Stimulated activated CD4-positive, alpha-beta T cell treated with anti-CD3 and anti-CD28 coated beads, Interleukin-2, amount 100 ng/mL, for 48 hours (primary cell): ENCODE measurements at regions not wholly inside any gene's neighbourhood (a gene's known extent, or its start where the extent isn't known, plus 50 kb on each side); places are given as distances from the start of the nearest gene placed in this dataset.

Experiments used
- DNase-seq, 2 donors: peaks; one replicate each; pipeline ENCODE4 v3.0.0-alpha.2; 2020

DNA sequence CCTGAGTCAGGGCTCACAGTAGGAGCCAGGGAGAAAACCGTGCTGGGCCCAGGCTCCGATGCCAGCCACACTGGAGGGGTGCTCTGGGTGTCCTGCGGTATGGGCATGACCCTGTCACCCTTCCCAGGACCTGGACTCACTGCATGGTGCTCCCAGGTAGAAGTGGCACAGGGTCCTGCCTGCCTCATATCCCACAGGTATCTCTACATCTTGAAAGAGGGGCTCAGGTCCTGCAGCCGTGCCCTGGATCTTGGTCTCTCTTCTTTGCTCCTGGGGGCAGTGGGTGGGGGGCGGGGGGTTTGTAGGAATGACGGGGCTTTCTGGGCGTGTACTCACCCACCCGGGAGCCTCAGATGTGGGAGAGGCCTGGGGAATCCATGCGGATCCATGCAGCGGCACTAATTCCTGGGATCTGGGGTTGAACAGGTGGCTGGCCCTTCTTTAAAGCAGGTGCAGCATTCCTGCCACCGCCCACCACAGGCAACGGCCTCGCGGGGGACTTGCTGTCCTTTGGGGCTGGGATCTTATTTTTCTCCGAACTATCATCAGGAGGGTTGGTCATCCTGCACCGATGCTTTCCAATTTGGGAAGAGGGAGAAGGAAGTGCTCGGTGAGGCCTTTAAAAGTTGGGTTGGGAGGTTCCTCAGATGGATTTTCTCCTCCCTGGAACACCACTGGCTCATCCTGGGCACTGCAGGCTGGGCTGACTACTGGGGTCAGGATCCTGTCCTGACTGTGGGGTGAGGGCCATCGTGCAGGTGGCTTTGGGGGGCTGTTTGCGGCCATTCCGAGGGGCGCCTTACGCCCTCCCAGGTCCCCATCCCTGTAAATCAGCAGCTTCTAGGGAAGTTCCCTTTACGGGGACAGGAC lies 886.4 kb downstream of the BRD1 start:
- no peak for DNase-seq

GRCh38 chr22:48940266-48941032 lies 887.2 kb downstream of the BRD1 start:
- no peak for DNase-seq

GRCh38 chr22:48939441-48940265 lies 888.0 kb downstream of the BRD1 start:
- no peak for DNase-seq

- DNase-seq: no peak
Observed at GRCh38 chr22:48938741-48939140, 888.9 kb downstream of the BRD1 start.

DNA sequence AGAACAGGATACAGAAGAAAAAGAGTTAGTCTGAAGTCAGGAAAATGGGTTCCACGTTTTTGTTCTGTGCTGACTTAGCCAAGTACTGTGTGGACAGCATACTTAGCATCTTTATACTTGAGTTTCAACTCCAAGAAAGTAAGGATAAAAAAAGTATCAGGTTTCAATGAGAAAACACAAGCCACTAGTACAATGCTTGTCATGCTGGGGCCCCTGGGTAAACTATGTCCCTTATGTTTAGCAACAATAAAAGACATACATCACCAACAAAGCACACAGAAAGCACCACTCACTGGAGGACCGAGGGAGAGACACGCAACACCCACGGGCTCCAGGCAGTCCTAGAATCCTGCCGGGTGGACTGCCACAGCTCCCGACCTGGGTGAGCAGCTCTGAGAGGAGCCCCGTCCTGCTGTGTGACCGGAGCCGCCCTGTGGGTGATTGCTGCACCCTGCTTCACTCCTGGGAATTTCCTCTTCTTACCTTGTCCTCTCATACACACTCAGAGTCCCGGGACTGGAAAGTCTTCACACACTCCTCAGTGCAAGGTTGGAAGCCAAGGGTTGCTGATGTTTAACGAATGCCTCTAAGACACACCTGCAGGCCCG lies 890.5 kb downstream of the BRD1 start:
- no peak for DNase-seq

DNA sequence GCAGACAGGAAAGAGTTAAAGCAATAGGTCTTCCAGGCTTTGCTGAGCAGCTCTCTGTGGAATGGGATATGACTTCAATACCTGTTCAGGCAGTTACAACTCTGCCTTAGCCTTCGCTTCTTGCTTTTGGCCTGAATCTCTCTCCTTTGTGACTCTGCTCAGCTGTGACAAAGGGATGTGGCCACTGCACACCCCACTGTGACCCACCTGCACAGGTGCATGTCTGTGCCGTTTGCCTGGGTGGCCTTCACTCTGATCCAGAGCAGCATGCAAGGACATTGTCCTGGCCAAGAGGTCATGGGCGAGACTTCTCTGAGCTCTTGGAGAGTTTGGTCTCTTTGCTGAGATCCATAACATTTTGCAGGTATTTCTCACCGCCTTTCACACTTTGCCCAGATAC lies 891.3 kb downstream of the BRD1 start:
- no peak for DNase-seq

- no peak for DNase-seq
Observed at GRCh38 chr22:48934446-48934845, 893.2 kb downstream of the BRD1 start.

- DNase-seq: no peak
Observed at GRCh38 chr22:48931452-48931851, 896.2 kb downstream of the BRD1 start.

DNA sequence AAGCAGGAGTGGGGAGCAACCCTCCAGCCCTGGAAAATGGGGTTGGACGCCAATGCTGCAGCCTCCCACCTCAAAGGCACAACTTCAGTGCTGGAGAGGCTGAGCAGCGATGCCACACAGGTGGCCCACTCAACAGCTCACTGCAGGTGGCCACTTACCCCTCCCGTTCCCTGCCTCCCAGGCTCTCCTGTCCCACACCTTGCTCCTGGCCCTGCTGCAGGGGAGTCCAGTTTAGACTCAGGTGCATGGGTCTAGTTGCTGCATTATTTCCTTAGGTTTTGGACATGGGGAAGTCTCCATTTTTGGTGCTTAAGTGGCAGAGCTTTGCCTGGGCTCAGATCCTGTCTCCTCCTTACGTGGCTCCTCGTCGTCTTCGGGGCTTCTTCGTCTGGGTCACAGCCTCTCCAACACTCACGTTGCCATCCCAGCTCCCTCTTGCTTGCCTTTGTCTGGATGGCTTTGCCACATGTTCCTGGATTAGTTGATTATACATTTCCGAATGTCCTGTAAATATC lies 898.3 kb downstream of the BRD1 start:
- DNase-seq: no peak

DNA sequence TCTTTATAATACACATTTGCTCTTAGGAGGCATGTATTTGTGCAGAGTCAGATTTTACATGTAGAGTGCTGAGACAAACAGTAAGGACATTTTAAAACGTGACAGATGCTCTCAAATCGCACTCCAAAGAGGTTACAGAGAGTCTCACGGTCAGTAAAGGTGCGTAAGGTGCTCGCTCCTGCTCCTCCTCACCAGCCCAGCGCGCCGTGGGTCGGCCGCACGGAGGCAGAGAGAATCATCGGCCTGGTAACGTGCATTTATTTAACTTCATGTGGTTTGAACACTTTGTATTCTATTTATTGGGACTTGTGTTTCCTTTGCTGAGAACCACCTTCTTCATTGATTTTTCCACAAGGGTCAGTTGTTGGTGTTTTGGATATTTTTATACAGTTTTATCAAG lies 900.1 kb downstream of the BRD1 start:
- no peak for DNase-seq

DNA sequence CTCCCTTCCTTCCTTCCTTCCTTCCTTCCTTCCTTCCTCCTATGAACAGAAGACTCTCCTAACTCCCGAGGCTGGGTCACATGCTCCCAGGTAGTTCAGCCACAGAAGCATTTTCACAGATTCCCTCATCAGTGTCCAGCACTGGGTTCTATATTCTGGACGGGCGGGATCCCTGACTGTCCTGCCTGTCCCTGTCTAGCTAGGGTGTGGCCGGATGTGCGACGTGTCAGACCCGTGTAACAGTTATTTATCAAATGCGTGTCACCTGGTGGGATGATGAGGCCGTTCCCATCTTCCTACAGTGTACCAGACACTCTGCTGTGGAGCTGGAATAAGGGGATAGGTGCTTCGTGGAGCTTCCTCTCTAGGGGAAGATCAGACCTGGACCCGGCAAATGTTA lies 901.0 kb downstream of the BRD1 start:
- DNase-seq: no peak

DNA sequence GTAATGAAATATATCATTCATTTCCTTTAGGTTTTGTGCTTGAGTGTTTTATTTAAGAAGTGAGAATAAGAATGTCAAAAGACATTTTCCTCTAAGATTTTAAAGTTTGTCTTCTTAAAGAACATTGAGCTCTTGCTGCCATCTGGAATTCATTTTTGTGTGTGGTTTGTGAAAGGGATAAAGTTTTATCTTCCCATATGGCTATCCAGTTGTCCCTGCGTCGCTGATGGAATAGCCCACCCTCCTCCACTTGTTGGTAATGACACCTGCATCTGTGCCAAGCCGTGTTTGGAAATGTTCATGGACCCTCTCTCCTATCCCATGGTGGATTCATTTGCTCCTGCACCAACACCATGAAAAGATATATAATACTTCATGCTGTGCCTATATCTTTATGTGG lies 901.5 kb downstream of the BRD1 start:
- no peak for DNase-seq

DNA sequence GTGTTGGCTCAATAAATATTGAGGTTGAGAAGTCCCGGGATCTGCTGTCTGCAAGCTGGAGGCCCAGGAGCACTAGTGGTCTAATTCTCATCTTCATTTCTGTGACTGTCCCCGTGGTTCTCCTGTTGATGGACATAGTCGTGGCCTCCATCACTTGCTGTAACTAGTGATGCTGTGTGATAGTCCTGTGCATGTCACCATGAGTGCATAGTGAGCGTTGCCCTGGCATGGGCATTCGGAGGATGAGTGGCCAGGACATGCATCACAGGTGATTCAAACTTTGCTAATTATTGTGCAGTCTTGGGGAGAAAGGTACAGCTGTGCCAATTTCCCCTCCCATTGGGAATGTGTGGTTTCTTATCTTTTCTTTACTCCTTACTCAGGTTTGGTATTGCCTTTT lies 902.2 kb downstream of the BRD1 start:
- no peak for DNase-seq

DNA sequence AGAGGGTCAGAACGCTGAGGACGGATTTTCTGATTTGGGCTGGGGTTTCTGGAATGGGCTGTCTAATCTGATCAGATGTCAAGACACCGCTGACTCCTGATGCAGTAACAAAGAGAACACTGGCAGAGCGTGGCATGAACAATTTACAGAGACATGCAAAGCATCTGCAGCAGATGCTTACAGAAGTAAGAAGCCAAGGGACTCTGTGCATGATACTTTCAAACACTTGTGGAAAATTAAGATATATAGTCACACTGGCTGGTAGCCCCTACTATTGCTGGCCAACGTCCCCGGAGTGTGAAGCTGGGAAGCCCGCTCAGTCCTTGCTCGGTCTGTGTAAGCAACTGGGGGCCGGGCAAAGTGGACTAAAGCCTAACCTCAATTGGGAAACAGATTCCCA lies 903.7 kb downstream of the BRD1 start:
- DNase-seq: no peak

GRCh38 chr22:48923165-48923865 lies 904.4 kb downstream of the BRD1 start:
- DNase-seq: no peak

DNA sequence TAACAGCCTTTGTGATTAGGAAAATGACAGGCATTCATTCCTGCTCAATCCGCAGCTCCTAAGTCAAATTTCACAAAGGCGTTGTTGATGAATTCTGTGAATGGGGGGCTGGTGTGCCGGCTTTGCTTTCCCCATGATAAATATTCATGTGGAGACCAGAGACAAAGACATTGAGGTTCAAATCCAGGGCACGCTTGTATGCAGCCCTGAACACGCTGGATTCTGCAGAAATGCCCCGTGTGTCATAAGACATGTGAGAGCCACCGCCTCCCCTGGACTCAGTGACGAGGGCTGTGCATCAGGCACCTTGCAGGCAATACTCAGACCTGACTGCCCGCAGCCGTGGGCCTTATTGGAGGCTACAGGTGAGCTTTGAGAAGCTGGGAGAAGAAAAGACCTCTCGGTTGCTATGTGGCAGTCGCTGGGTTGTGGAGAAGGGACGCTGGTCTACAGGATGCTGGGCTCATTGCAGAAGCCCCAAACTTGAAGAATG lies 906.2 kb downstream of the BRD1 start:
- DNase-seq: no peak

DNA sequence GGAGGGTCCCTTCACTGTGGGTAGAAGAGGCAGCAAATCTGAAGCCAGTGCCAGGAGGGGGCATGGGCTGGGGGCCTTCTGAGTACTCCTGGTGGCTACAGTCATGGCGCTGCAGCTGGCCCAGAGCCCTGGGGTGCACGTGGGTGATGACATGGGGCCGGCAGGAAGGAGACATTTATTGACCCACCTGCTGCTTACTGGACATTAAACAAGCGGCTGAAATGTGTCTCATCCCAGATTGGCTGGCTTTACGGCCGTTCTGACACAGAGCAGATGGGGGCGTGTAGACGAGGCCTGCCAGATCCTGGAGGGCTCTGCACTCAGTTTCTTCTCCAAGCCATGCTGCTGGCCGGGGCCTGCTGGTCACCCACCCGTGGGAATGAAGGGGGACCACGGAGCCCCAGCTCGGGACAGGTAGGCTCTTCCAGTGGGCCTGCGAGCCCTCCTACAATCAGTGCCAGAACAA lies 906.9 kb downstream of the BRD1 start:
- DNase-seq: no peak

DNA sequence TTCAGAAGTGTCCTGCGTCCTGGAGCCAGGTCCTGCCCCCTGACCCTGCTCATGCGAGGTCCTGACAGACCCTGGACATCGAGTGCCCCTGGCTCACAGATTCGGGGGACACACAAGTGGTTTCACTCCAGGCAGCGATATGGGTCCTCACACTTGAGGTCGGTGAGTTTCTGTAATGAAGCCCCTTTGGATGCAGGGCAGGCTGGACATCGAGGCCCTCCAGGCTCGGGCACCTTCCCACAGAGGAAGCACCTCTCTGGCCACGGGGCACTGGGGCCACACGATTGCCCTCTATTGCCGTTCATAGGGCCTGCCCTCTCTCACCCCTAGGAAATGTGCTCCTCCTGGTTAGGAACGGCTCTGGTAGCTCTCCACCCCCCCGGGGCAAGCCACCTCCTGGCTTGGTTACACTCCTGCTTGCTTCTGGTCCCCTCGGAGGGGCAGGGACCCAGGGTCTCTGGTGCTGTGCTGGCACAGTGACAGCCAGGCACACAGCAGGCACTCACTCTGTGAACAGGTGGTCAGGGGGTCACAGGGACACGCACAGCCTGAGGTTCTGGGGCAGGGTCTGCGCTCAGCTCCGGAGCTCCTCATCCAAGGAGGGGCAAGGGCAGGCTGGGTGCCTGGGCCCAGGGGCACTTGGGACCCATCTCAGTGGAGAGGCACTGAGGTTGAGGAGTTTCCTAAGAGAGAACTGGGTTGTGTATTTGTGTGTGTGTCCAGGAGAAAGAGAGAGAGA lies 907.7 kb downstream of the BRD1 start:
- DNase-seq: no peak

DNA sequence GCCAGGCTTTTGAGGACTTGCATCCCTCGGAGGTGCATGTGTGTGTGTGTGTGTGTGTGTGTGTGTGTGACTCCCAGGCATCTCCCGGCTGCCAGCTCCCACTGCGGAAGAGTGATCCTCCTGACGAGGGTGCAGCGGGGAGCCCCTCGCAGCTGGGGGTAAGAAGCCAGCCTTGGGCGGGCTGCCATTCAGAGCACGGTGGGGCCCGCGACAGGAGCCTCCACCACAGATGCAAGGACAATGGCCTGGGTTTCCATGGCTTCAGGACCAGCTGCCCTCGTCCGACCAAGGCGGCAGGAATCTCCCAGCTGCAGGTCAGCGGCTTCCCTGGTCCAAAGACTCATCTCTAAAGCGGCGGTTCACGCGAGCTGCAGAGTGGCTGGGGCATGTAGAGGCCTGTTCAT lies 908.5 kb downstream of the BRD1 start:
- DNase-seq: no peak

DNA sequence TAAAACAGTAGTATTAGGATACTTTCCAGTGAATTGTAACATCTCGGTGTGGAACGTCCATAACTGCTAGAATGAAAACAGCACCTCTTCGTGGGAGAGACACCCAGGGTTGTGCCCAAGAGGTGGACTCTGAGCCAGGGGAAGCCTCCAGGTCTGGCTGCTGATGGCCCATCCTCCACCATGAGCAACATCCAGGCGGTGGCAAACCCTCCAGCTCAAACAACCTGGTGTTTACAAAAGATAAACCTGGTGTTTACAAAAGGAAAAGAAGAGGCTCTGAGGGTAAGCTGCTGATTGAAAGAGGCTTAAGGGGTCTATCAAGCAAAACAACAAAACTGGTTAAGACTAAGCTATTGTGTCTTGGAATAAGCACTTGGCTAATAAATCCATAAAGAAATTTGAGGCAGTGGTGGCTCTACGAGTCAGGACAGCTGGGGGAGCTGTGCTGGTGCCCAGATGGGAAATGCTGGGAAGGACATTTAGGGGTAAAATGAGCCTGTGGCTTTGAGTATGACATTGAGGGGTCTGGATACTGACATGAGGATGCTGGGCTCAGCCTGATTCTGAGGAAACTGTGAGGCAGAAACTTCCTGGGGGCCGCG lies 909.0 kb downstream of the BRD1 start:
- DNase-seq: no peak
